T-helper 17 cell (primary cell): ENCODE measurements at regions not wholly inside any gene's neighbourhood (a gene's known extent, or its start where the extent isn't known, plus 50 kb on each side); places are given as distances from the start of the nearest gene placed in this dataset.
"Not testable (repeated sequence)": the region's sequence is repeated elsewhere in the genome, so short reads cannot be mapped to it uniquely, and the experiment has no call there.

Source experiments
- ATAC-seq: fragments of 150-1000 bp; cut with Tn5 transposase; 2 replicates; pipeline ENCODE4 v1.10.0; 2021; ENCODE audit warnings: mild to moderate bottlenecking, moderate library complexity
- DNase-seq, 3 donors: peaks; one replicate each; pipeline versions ENCODE4 v3.0.0 to v3.0.0-alpha.2; 2020 to 2021
- H3K9me3 ChIP-seq: one replicate; pipeline ENCODE4 v1.7.0; 2013; ENCODE audit warnings: low read length, mild to moderate bottlenecking; ENCODE audit not compliant: control insufficient read depth, poor library complexity, severe bottlenecking
- H3K27ac Mint-ChIP-seq: one replicate; pipeline ENCODE4 v1.8.0; 2022; ENCODE audit warnings: mild to moderate bottlenecking, moderate library complexity, mixed read lengths
- H3K27me3 Mint-ChIP-seq: one replicate; pipeline ENCODE4 v1.8.0; 2022; ENCODE audit warnings: mixed read lengths
- H3K36me3 Mint-ChIP-seq: one replicate; pipeline ENCODE4 v1.8.0; 2022; ENCODE audit warnings: low read depth, mixed read lengths
- H3K4me1 Mint-ChIP-seq: one replicate; pipeline ENCODE4 v1.8.0; 2022; ENCODE audit warnings: mild to moderate bottlenecking, mixed read lengths
- H3K4me3 Mint-ChIP-seq: one replicate; pipeline ENCODE4 v1.8.0; 2022; ENCODE audit warnings: mild to moderate bottlenecking, moderate library complexity, mixed read lengths

GRCh38 chr12:46901464-46902205 lies 75.8 kb upstream of the SLC38A4 start:
- H3K4me1 Mint-ChIP-seq, result peaks cover 9% of the 10 kb centered on the region
- ATAC-seq (no peak), DNase-seq (no peak)
- no peaks in the 10 kb centered on the region for H3K9me3 ChIP-seq
- H3K27me3 Mint-ChIP-seq, result peaks cover 27% of the 10 kb centered on the region
- H3K4me3 Mint-ChIP-seq, result no peak overlapping the region
- peaks cover 2% of the 10 kb centered on the region for H3K36me3 Mint-ChIP-seq
- no peak overlapping the region for H3K27ac Mint-ChIP-seq

DNA sequence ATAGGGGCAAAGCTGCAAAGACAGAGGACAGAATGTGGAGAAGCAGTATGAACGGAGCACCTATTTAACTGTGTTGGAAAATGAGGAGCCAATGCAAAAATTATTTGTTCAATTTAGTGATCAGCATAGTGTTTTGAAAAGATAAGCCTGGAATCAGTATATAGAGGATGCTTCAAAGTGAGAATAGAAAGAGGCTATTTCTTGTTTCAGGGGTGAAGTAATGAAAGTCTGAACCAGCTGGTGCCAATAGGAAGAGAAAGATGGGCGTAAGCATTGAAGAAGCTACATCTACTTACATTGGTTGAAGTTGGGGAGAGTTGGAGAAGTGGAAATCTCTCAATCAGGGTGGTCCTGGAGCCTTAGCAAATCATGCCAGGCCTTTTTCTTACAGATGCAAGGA lies 77.3 kb upstream of the SLC38A4 start:
- Mint-ChIP-seq H3K27me3 (peaks cover 27% of the 10 kb centered on the region), H3K4me1 (peaks cover 6% of the 10 kb centered on the region), H3K4me3 (no peak overlapping the region), H3K27ac (no peak overlapping the region), H3K36me3 (peaks cover 2% of the 10 kb centered on the region)
- ATAC-seq (no peak), DNase-seq (no peak)
- no peaks in the 10 kb centered on the region for H3K9me3 ChIP-seq

GRCh38 chr12:46904406-46905238 lies 78.8 kb upstream of the SLC38A4 start:
- H3K4me1 Mint-ChIP-seq, result peaks cover 3% of the 10 kb centered on the region
- no peaks in the 10 kb centered on the region for H3K9me3 ChIP-seq
- H3K27me3 Mint-ChIP-seq, result peaks cover 27% of the 10 kb centered on the region
- DNase-seq (no peak), ATAC-seq (no peak)
- no peak overlapping the region for H3K27ac Mint-ChIP-seq
- peaks cover 2% of the 10 kb centered on the region for H3K36me3 Mint-ChIP-seq
- no peak overlapping the region for H3K4me3 Mint-ChIP-seq

- H3K4me1 Mint-ChIP-seq, H3K4me3 Mint-ChIP-seq, H3K36me3 Mint-ChIP-seq, H3K27ac Mint-ChIP-seq, H3K9me3 ChIP-seq, ATAC-seq, DNase-seq: not testable (repeated sequence)
- peaks cover 27% of the 10 kb centered on the region for H3K27me3 Mint-ChIP-seq
These were observed 79.4 kb upstream of the SLC38A4 start for GRCh38 chr12:46905239-46905627.

DNA sequence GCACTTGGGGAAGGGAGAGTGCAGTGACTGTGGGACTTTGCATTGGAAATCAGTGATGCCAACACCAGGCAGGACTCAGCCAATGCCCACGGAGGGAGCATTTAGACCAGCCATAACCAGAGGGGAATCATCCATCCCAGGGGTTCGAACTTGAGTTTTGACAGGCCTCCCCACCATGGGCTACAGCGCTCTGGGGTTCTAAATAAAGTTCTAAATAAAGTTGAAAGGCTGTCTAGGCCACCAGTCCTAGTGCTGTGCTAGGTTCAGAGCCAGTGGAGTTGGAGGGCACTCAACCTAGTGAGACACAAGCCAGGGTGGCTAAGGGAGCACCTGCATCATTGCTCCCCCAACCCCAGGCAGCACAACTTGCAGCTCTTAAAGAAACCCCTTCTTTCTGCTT lies 82.0 kb upstream of the SLC38A4 start:
- H3K27ac Mint-ChIP-seq, result no peak overlapping the region
- H3K4me3 Mint-ChIP-seq, result no peak overlapping the region
- peaks cover 24% of the 10 kb centered on the region for H3K27me3 Mint-ChIP-seq
- DNase-seq (no peak), ATAC-seq (no peak)
- peaks cover 3% of the 10 kb centered on the region for H3K9me3 ChIP-seq
- peaks cover 4% of the 10 kb centered on the region for H3K36me3 Mint-ChIP-seq
- no peaks in the 10 kb centered on the region for H3K4me1 Mint-ChIP-seq

DNA sequence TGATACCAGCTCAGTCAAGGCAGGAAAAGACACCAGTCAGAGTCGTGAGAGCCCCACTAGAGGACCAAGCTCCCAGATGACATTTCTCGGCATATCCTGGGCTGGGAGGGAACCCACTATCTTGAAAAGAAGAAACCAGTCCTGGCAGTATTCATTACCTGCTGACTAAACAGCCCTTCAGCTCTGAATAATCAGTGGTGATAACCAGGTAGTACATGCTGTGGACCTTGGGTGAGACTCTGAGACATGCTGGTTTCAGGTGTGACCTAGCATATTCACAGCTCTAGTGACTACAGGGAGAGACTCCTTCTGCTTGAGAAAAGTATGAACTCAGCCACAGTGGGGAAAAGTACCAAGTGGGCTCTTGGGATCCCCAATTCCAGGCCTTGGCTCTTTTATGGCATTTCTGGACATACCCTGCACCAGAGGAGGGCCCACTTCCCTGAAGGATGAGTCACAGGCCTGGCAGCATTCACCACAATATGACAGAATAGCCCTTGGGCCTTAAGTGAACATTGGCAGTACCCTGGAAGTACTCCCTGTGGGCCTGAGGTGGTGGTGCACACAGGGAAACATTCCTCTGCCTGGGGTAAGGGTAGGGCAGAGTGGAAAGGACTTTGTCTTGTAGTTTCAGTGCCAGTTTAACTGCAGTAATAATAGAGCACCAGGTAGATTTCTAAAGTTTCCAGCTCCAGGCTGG lies 82.6 kb upstream of the SLC38A4 start:
- Mint-ChIP-seq H3K4me3 (no peak overlapping the region), H3K4me1 (no peaks in the 10 kb centered on the region), H3K36me3 (peaks cover 4% of the 10 kb centered on the region), H3K27ac (no peak overlapping the region), H3K27me3 (peaks cover 19% of the 10 kb centered on the region)
- DNase-seq (no peak), ATAC-seq (no peak)
- peaks cover 3% of the 10 kb centered on the region for H3K9me3 ChIP-seq

GRCh38 chr12:46908936-46909635 lies 83.3 kb upstream of the SLC38A4 start:
- ATAC-seq (no peak), DNase-seq (no peak)
- peaks cover 3% of the 10 kb centered on the region for H3K9me3 ChIP-seq
- peaks cover 4% of the 10 kb centered on the region for H3K36me3 Mint-ChIP-seq
- no peak overlapping the region for H3K4me3 Mint-ChIP-seq
- H3K27me3 Mint-ChIP-seq, result peaks cover 14% of the 10 kb centered on the region
- H3K4me1 Mint-ChIP-seq, result no peaks in the 10 kb centered on the region
- no peak overlapping the region for H3K27ac Mint-ChIP-seq

DNA sequence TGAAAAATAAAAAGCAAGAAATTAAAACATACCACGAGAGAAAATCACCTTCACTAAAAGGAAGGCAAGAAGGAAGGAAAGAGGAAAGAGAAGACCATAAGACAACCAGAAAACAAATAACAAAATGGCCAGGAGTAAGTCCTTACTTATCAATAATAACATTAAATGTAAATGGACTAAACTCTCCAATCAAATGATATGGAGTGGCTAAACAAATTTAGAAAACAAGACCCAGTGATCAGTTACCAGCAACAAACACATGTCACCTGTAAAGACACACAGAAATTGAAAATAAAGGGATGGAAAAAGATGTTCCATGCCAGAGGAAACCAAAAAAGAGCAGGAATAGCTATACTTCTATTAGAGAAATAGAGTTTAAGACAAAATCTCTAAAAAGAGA lies 85.0 kb upstream of the SLC38A4 start:
- peaks cover 3% of the 10 kb centered on the region for H3K9me3 ChIP-seq
- H3K27ac Mint-ChIP-seq, result no peak overlapping the region
- DNase-seq (no peak), ATAC-seq (no peak)
- H3K36me3 Mint-ChIP-seq, result peaks cover 4% of the 10 kb centered on the region
- no peak overlapping the region for H3K4me3 Mint-ChIP-seq
- no peaks in the 10 kb centered on the region for H3K27me3 Mint-ChIP-seq
- no peaks in the 10 kb centered on the region for H3K4me1 Mint-ChIP-seq

GRCh38 chr12:46914336-46914735 lies 88.5 kb upstream of the SLC38A4 start:
- no peak overlapping the region for H3K27ac Mint-ChIP-seq
- H3K36me3 Mint-ChIP-seq, result peaks cover 4% of the 10 kb centered on the region
- no peak for ATAC-seq
- DNase-seq, result no peak
- no peaks in the 10 kb centered on the region for H3K27me3 Mint-ChIP-seq
- H3K4me3 Mint-ChIP-seq, result no peak overlapping the region
- H3K4me1 Mint-ChIP-seq, result no peaks in the 10 kb centered on the region
- H3K9me3 ChIP-seq, result peaks cover 3% of the 10 kb centered on the region

- Mint-ChIP-seq H3K27ac (no peak overlapping the region), H3K36me3 (peaks cover 4% of the 10 kb centered on the region), H3K27me3 (no peaks in the 10 kb centered on the region), H3K4me3 (no peak overlapping the region), H3K4me1 (no peaks in the 10 kb centered on the region)
- H3K9me3 ChIP-seq, result peaks cover 3% of the 10 kb centered on the region
- ATAC-seq (no peak), DNase-seq (no peak)
These were observed 89.3 kb upstream of the SLC38A4 start for GRCh38 chr12:46915082-46915481.

DNA sequence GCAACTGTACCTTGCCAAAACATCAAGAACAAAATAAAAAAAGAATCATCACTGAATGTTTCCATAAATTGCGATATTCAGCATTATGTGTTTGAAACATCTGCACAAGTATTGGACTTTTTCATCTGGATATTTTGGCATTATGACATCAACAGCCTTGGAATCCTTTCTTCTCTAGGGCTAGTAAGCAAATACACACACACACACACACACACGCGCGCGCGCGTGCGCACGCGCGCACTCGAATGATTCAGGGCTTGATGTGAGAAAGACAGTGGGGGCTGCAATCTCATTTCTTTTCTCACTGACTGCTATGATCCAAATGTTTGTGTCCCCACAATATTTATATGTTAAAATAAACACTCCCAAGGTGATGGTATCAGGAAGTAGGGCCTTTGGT lies 90.0 kb upstream of the SLC38A4 start:
- Mint-ChIP-seq H3K4me3 (no peak overlapping the region), H3K36me3 (peaks cover 4% of the 10 kb centered on the region), H3K27ac (no peak overlapping the region), H3K27me3 (no peaks in the 10 kb centered on the region), H3K4me1 (no peaks in the 10 kb centered on the region)
- no peak for ATAC-seq
- H3K9me3 ChIP-seq, result peaks cover 2% of the 10 kb centered on the region
- DNase-seq, result no peak

DNA sequence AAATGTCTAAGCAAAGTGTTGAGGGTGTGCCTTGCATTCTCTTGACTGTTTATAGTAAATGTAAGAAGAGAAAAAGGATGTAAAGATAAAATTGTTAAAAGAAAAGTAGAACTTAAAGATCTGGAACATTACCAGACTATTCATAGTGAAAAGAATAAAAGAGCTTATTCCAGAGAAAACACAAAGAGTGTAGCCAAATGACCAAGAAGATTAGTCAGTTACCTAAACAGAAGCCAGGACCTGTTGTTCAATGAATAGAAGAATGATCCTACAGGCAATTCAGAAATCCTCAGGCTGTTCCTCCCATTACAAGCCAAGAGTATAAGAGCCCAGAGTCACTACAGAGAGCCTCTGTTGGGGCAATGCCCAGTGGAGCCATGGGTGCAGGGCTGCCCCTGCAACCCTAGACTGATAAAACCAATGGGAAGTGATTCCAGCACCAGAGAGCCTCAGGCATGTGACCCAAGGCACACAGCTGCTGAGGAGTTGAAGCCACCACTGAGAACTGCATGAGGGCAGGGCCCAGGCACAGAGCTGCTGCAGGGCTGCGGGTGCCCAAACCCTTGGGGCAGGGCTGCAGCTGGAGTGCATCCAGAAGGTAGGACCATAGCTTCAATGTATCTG lies 91.1 kb upstream of the SLC38A4 start:
- DNase-seq (no peak), ATAC-seq (no peak)
- Mint-ChIP-seq H3K36me3 (peaks cover 4% of the 10 kb centered on the region), H3K27ac (no peak overlapping the region), H3K27me3 (no peaks in the 10 kb centered on the region), H3K4me1 (no peaks in the 10 kb centered on the region), H3K4me3 (no peak overlapping the region)
- H3K9me3 ChIP-seq, result no peaks in the 10 kb centered on the region
